ENCODE measurements at regions not wholly inside any gene's neighbourhood (a gene's known extent, or its start where the extent isn't known, plus 50 kb on each side); places are given as distances from the start of the nearest gene placed in this dataset.

GRCh38 chr5:17893026-17893635 lies 258.9 kb downstream of the TAF11L14 start:
- H3K4me3 Mint-ChIP-seq, result no peak overlapping the region
- no peak overlapping the region for H3K27ac Mint-ChIP-seq
- no peaks in the 10 kb centered on the region for H3K4me1 Mint-ChIP-seq (ENCODE audit: low read depth in 2 of 2)
- no peak for DNase-seq
- H3K27me3 Mint-ChIP-seq, result no peaks in the 10 kb centered on the region
- H3K36me3 Mint-ChIP-seq (ENCODE audit: insufficient read depth), result no peaks in the 10 kb centered on the region
- no peak for ATAC-seq (replicated peaks)
- peaks cover 0 to 5% of the 10 kb centered on the region in 2 donors for H3K9me3 Mint-ChIP-seq

DNA sequence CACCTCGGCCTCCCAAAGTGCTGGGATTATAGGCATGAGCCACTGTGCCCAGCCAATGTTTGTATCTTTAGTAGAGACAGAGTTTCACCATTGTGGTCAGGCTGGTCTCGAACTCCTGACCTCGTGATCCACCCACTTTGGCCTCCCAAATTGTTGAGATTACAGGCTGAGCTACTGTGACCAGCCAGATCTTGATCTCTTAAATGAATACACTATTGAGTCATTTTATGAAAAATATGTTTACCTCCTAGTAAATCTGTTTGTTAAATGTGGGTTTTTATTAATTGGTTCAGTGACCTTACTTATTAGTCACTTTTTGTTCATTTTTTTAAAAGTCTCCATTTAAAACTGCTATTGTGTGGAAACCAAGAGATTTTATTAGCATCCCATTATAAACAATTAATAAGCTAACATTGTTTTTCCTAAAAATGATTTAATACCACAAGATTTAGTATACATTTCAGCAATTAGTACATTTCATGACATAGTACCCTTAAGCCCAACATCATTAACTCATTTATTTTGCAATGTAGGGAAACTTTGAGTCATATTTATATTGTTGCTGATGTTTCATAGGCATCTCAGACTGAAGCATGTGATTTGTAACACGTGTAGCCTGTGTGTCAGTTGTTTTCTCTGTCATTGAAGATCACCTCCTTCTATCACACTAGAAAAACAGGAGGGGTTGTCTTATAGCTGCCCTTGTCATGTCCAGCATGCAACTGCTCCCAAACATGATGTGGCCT lies 261.2 kb downstream of the TAF11L14 start:
- Mint-ChIP-seq H3K27me3 (no peaks in the 10 kb centered on the region), H3K9me3 (peaks cover 0 to 5% of the 10 kb centered on the region in 2 donors), H3K27ac (no peak overlapping the region), H3K4me1 (ENCODE audit: low read depth in 2 of 2) (no peaks in the 10 kb centered on the region), H3K36me3 (ENCODE audit: insufficient read depth) (no peaks in the 10 kb centered on the region), H3K4me3 (no peak overlapping the region)
- DNase-seq (no peak), ATAC-seq (replicated peaks) (no peak)

DNA sequence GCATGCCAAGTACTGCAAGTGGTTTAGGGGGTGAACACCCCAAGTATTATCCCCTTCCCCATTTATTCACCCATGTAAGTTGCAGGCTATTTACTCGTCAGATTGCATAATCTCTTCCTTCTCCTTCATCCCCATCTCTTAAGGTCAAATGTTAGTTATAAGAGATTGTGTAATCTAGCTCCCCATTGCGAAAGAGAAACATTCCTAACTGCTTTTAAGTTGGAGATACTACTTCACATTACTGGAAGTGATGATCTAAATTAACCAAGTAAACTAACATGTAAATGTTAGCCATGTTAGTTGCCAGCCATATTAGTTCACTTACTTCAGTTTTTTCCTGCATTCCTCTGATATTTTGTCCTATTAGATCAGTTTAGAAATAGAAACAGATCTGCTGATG lies 262.3 kb downstream of the TAF11L14 start:
- Mint-ChIP-seq H3K9me3 (peaks cover 0 to 4% of the 10 kb centered on the region in 2 donors), H3K4me1 (ENCODE audit: low read depth in 2 of 2) (no peaks in the 10 kb centered on the region), H3K4me3 (no peak overlapping the region), H3K36me3 (ENCODE audit: insufficient read depth) (no peaks in the 10 kb centered on the region), H3K27ac (no peak overlapping the region), H3K27me3 (no peaks in the 10 kb centered on the region)
- DNase-seq, result no peak
- no peak for ATAC-seq (replicated peaks)

GRCh38 chr5:17897776-17898175 lies 263.5 kb downstream of the TAF11L14 start:
- Mint-ChIP-seq H3K36me3 (ENCODE audit: insufficient read depth) (no peaks in the 10 kb centered on the region), H3K4me1 (ENCODE audit: low read depth in 2 of 2) (no peaks in the 10 kb centered on the region), H3K27ac (no peak overlapping the region), H3K4me3 (no peak overlapping the region), H3K27me3 (no peaks in the 10 kb centered on the region), H3K9me3 (peaks cover 0 to 8% of the 10 kb centered on the region in 2 donors)
- ATAC-seq (replicated peaks) (no peak), DNase-seq (no peak)

GRCh38 chr5:17898766-17899165 lies 264.5 kb downstream of the TAF11L14 start:
- no peak overlapping the region for H3K27ac Mint-ChIP-seq
- H3K27me3 Mint-ChIP-seq, result no peaks in the 10 kb centered on the region
- H3K9me3 Mint-ChIP-seq, result peaks cover 0 to 8% of the 10 kb centered on the region in 2 donors
- H3K4me1 Mint-ChIP-seq (ENCODE audit: low read depth in 2 of 2), result no peaks in the 10 kb centered on the region
- no peak for ATAC-seq (replicated peaks)
- no peaks in the 10 kb centered on the region for H3K36me3 Mint-ChIP-seq (ENCODE audit: insufficient read depth)
- no peak overlapping the region for H3K4me3 Mint-ChIP-seq
- no peak for DNase-seq

DNA sequence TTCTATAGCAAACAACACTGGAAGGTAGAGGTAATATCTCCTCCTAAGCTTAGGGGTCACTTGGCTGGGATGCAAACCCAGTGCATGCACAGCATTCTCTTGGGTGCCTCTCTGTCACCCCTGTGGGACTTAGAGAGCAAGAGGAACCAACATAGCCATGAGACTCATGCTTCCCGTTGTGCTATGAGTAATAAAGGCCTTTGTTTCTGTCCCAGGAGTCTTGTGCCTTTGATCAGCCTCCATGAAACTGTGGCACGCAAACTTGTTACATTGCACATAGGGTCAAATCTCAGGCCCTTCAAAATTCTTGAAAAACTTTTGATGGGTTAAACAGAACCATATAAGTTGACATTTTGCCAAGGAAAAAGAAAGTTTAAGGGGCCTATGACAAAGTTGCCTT lies 272.8 kb downstream of the TAF11L14 start:
- Mint-ChIP-seq H3K27ac (no peak overlapping the region), H3K4me3 (no peak overlapping the region), H3K4me1 (ENCODE audit: low read depth in 2 of 2) (no peaks in the 10 kb centered on the region), H3K36me3 (ENCODE audit: insufficient read depth) (no peaks in the 10 kb centered on the region), H3K9me3 (peaks cover 0 to 10% of the 10 kb centered on the region in 2 donors), H3K27me3 (no peaks in the 10 kb centered on the region)
- DNase-seq (no peak), ATAC-seq (replicated peaks) (no peak)

- Mint-ChIP-seq H3K27ac (no peak overlapping the region), H3K4me1 (ENCODE audit: low read depth in 2 of 2) (no peaks in the 10 kb centered on the region), H3K4me3 (no peak overlapping the region), H3K27me3 (no peaks in the 10 kb centered on the region), H3K36me3 (ENCODE audit: insufficient read depth) (no peaks in the 10 kb centered on the region), H3K9me3 (peaks cover 13% of the 10 kb centered on the region in 2 donors)
- DNase-seq, result no peak
- no peak for ATAC-seq (replicated peaks)
Measured at GRCh38 chr5:17910318-17910717, 276.1 kb downstream of the TAF11L14 start.

GRCh38 chr5:17912794-17913193 lies 278.5 kb downstream of the TAF11L14 start:
- peaks cover 15% of the 10 kb centered on the region in 2 donors for H3K9me3 Mint-ChIP-seq
- no peaks in the 10 kb centered on the region for H3K36me3 Mint-ChIP-seq (ENCODE audit: insufficient read depth)
- H3K27ac Mint-ChIP-seq, result no peak overlapping the region
- no peak overlapping the region for H3K4me3 Mint-ChIP-seq
- DNase-seq (no peak), ATAC-seq (replicated peaks) (no peak)
- no peaks in the 10 kb centered on the region for H3K27me3 Mint-ChIP-seq
- no peaks in the 10 kb centered on the region for H3K4me1 Mint-ChIP-seq (ENCODE audit: low read depth in 2 of 2)

GRCh38 chr5:17916446-17916845 lies 282.2 kb downstream of the TAF11L14 start:
- no peaks in the 10 kb centered on the region for H3K27me3 Mint-ChIP-seq
- ATAC-seq (replicated peaks) (no peak), DNase-seq (no peak)
- H3K4me1 Mint-ChIP-seq (ENCODE audit: low read depth in 2 of 2), result no peaks in the 10 kb centered on the region
- no peak overlapping the region for H3K27ac Mint-ChIP-seq
- H3K9me3 Mint-ChIP-seq, result peaks cover 17 to 19% of the 10 kb centered on the region in 2 donors
- no peak overlapping the region for H3K4me3 Mint-ChIP-seq
- no peaks in the 10 kb centered on the region for H3K36me3 Mint-ChIP-seq (ENCODE audit: insufficient read depth)

GRCh38 chr5:17917465-17917864 lies 283.2 kb downstream of the TAF11L14 start:
- Mint-ChIP-seq H3K36me3 (ENCODE audit: insufficient read depth) (no peaks in the 10 kb centered on the region), H3K9me3 (peaks cover 19 to 21% of the 10 kb centered on the region in 2 donors), H3K27me3 (no peaks in the 10 kb centered on the region), H3K4me3 (no peak overlapping the region), H3K27ac (no peak overlapping the region), H3K4me1 (ENCODE audit: low read depth in 2 of 2) (no peaks in the 10 kb centered on the region)
- ATAC-seq (replicated peaks) (no peak), DNase-seq (no peak)

DNA sequence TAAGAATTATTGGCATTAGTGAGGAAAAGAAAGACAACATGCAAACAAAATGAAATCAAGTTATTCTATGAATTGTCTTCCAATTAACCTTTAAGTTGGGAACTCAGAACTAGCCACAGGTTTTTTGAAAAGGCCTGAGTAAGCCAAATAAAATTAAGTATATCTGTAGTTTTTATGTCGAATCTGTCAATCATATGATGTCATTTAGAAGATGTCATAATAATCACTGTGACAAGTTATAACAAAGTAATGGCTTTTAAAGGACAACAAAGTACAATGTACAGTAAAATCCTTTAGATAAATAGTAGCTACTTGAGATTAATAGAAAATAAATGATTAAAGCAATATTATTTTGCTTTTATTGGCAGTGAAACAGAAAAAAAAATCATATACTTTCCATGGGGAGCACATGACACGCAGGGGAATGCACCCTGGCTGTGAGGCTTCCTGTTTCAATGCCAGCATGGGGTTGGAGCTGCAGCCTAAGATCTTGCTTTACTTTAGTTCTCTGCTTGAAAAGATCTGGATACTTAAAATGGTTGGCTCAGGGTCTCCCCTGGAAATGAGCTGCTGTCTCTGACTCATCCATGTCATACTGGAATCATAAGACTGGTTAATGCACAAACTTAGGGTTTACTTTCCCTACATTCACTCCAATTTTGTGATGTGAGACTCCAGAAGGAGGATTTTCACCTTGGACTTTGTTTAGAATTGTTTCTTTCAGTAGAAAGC lies 284.3 kb downstream of the TAF11L14 start:
- Mint-ChIP-seq H3K36me3 (ENCODE audit: insufficient read depth) (no peaks in the 10 kb centered on the region), H3K4me1 (ENCODE audit: low read depth in 2 of 2) (no peaks in the 10 kb centered on the region), H3K4me3 (no peak overlapping the region), H3K9me3 (peaks cover 13 to 15% of the 10 kb centered on the region in 2 donors), H3K27ac (no peak overlapping the region), H3K27me3 (no peaks in the 10 kb centered on the region)
- ATAC-seq (replicated peaks), result no peak
- DNase-seq, result no peak

DNA sequence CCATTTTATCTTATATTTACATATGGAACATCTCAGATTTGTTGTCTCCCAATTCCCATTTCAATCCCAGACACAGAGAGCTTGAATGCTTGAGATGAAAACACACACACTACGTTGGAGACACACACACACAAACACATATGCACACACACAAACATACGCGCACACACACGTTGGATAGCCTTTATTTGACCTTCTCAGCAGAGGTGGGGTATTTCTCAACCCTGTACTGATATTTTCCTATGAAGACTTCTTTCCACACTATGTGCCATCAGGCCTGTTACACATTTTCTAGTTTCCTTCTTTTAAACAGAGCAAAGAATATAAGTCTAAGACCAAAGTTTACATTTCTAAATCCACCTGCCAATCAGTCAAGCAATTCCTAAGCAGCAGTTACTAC lies 291.0 kb downstream of the TAF11L14 start:
- Mint-ChIP-seq H3K27ac (no peak overlapping the region), H3K4me1 (ENCODE audit: low read depth in 2 of 2) (no peaks in the 10 kb centered on the region), H3K9me3 (peaks cover 4 to 7% of the 10 kb centered on the region in 2 donors), H3K4me3 (no peak overlapping the region), H3K36me3 (ENCODE audit: insufficient read depth) (no peaks in the 10 kb centered on the region), H3K27me3 (no peaks in the 10 kb centered on the region)
- ATAC-seq (replicated peaks), result no peak
- DNase-seq, result no peak

DNA sequence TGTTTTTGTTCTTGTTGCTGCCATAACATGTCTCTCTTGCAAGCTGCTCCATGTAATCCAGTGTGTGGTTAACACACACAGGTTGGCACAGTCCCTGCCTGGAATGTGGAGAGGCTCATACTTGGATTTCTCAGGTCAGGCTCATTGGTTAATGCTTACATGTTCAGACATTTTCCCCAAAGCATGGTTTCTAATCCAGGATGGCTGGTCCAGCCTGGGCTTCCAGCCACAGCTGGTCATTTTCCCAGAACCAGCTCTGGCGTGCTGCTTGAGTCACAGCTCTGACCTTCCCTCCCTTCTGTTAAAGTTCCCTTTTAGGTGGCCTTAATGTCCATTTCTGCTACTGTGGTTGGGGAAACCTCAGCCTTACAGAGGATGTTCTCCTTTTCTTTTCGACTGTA lies 294.3 kb downstream of the TAF11L14 start:
- Mint-ChIP-seq H3K4me3 (no peak overlapping the region), H3K36me3 (ENCODE audit: insufficient read depth) (no peaks in the 10 kb centered on the region), H3K4me1 (ENCODE audit: low read depth in 2 of 2) (no peaks in the 10 kb centered on the region), H3K27ac (no peak overlapping the region), H3K9me3 (peaks cover 18 to 19% of the 10 kb centered on the region in 2 donors), H3K27me3 (no peaks in the 10 kb centered on the region)
- DNase-seq (no peak), ATAC-seq (replicated peaks) (no peak)

- no peak overlapping the region for H3K27ac Mint-ChIP-seq
- no peaks in the 10 kb centered on the region for H3K4me1 Mint-ChIP-seq (ENCODE audit: low read depth in 2 of 2)
- ATAC-seq (replicated peaks), result no peak
- H3K9me3 Mint-ChIP-seq, result peaks cover 19 to 24% of the 10 kb centered on the region in 2 donors
- H3K4me3 Mint-ChIP-seq, result no peak overlapping the region
- H3K27me3 Mint-ChIP-seq, result no peaks in the 10 kb centered on the region
- no peak for DNase-seq
- no peaks in the 10 kb centered on the region for H3K36me3 Mint-ChIP-seq (ENCODE audit: insufficient read depth)
Measured at GRCh38 chr5:17929171-17929570, 294.9 kb downstream of the TAF11L14 start.

All from effector memory CD8-positive, alpha-beta T cell (primary cell).